G401 (cell line): ENCODE measurements at regions not wholly inside any gene's neighbourhood (a gene's known extent, or its start where the extent isn't known, plus 50 kb on each side); places are given as distances from the start of the nearest gene placed in this dataset.
"Not testable (repeated sequence)": the region's sequence is repeated elsewhere in the genome, so short reads cannot be mapped to it uniquely, and the experiment has no call there.

Experiments
- DNase-seq: peaks from one replicate; pipeline ENCODE4 v3.0.0-alpha.2; 2015; ENCODE audit warnings: low spot score
- in situ Hi-C: cut with HindIII; loops from 2 replicates; pipeline ENCODE4 v1.10.0; 2016; ENCODE audit warnings: low sequenced_read_pairs, mixed read lengths

DNA sequence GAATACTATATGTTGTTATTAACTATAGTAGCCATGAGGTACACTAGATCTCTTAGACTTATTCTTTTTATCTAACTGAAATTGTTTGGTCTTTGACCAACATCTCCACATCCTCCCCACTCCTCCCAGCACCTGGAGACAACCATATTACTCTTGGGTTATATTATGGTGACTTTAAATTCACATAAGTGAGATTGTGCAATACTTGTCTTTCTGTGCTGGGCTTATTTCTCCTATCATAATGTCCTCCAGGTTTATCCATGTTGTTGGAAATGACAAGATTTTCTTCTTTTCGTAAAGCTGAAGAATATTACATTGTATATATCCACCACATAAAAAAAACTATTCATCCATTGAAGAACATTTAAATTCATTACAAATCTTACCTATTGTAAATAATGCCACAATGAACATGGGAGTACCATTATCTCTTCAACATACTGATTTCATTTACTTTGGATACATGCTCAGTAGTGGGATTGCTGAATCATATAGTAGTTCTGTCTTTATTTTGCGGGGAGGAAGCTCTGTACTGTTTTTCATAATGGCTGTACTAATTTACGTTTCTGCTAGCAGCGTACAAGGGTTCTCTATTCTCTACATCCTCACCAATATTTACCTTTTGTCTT, 159.2 kb upstream of the SCN7A start:
- in situ Hi-C loops: no loop called here
- DNase-seq: no peak

DNA sequence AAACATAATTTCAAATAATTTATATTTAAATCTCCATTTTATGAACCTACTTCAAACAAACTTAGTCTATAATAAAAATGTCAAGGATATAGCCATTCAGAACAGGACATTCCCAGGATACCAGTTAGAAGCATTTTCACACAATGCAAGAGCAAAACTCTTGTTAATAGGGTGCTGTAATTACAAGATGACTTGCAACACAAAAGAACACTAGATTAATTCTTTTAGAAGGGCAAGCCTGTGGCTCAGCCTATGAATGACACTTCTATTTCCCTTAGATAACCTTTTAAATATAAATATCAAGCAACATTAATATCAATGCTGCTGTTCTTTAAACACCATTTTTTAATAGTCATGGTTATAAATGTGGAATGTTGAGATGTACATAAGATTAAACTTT, 157.9 kb upstream of the SCN7A start:
- in situ Hi-C loops: no loop called here
- DNase-seq: no peak

DNA sequence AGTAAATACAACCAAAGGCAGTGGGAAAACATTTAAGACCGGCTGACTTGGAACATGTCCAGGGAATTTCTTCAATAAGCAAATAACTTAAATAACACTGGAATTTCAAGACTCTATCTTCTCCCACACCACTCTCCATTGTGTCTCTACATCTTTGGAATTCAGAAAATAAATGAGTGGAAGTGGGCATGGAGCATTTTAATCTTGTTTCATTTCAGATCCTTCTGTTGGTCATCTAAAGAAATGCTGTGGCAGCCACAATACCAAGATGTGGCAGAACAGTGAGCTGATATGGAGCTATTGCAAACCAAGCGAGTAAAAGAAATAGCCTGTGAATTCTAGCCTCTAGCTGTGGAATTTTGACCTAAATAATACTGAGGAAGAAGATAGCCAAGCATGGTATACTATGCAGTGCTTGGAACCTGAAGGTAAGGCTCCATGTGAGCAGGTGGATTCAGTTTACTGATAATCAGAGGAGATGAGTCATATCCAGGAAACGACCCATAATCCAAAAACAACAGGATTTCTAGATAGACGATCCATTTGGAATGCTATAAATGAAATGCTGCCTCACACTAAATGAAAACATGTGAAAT, 157.1 kb upstream of the SCN7A start:
- in situ Hi-C loops: no loop called here

DNA sequence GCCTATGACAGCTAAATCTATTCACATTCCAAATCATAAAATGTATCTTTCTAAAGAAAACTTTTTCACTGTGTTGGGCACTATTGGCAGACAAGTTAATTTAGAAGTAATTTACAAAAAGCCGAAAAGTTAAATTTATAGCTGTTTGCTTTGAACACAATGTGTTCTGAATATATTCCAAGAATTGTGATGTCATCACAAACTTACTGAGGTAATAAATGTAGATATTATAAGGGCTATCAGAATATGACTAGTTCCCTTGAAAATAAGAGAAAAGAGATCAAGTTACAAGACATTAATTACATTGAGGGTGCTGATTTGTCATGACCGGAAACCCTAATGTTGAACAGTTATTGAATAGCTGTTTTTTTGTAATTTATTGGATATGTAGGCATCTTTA, 153.9 kb upstream of the SCN7A start:
- in situ Hi-C loops: no loop called here
- DNase-seq: no peak

More for the DNA sequence above, 157.1 kb upstream of the SCN7A start:
- DNase-seq: peak; percentile 2

DNA sequence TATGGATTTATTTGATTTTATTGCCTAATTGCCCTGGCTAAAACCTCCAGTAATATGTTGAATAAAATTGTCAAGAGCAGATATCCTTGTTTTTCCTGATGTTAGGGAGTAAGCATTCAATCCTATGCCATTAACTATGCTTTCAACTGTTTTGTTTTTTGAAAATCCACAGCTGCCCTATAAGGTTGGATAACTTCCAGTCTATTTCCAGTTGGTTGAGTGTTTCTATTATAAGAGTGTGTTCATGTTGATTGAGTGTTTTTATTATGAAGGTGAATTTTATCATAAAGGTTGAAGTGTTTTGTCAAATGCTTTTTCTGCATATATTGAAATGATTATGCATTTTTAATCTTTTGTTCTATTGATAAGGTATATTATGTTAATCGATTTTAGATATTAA, 149.9 kb upstream of the SCN7A start:
- DNase-seq: no peak

DNA sequence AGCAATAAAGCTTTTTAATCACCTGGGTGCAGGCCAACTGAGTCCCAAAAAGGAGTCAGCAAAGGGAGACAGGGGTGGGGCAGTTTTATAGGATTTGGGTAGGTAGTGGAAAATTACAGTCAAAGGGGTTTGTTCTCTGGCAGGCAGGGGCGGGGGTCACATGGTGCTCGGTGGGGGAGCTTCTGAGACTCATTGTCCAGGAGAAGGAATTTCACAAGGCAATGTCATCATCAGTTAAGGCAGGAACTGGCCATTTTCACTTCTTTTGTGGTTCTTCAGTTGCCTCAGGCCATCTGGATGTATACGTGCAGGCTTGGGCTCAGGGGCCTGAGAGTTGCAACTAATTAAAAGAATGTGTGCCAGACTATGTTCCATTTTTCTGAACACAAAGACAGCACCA, 147.5 kb upstream of the SCN7A start:
- in situ Hi-C loops, DNase-seq: not testable (repeated sequence)

More for the DNA sequence above, 149.9 kb upstream of the SCN7A start:
- in situ Hi-C loops: no loop called here

DNA sequence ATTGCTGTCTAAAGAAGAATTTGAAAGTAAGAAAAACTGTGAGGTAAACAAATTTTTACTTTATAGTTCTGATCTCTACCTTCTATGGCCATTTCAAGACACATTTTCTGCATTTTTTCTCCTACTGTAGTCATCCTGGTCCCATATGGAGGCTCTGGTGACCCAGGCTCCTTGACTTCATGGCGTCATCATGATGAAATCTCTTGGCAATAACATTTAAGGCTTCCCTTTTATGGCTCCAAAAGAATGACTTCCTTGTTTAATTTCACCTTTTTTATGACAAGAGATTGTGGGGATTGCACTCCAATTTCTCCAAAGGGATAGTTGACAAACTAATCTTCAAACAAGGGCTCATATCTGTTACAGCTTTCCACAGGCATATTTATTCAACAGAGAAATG, 143.0 kb upstream of the SCN7A start:
- in situ Hi-C loops: no loop called here
- DNase-seq: no peak

DNA sequence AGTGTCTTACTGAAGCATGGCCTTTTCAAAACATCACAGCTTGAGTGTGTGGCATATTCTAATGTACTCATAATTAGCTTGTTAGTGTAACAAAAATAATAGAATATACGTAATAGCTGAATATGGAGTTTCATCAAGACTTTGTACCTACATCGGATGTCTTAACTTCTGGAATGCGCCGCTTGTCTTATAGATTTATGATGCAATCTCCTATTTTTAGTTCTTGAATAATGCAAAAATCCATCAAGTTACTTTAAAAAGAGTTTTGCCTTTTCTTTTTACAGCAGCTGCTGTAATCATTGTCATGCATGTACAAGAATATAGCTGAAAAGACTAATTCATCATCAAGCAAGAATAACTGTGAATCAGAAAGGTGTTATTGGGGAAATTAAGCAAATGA, 140.7 kb upstream of the SCN7A start:
- in situ Hi-C loops: no loop called here
- DNase-seq: no peak

DNA sequence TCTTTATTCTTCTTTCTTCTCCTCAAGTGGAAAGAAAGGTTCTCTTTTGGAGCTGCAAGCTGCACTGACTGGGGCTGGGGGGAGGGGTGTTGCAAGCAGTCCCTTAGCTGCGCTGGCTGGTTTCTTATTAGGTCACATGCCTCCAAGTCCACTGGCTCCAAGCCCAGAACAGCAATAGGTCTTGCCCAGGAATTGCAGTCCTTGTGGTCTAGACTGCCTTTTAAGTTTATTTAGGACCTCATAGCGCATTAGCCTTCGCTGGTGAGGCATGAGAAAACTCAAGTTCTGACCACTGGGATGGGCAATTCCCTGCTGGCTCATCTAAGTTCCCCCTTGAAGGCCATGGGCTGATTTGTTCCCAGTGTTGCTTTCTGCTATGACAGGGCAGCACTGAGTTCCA, 138.6 kb upstream of the SCN7A start:
- DNase-seq: peak; percentile 3
- in situ Hi-C loops: no loop called here

DNA sequence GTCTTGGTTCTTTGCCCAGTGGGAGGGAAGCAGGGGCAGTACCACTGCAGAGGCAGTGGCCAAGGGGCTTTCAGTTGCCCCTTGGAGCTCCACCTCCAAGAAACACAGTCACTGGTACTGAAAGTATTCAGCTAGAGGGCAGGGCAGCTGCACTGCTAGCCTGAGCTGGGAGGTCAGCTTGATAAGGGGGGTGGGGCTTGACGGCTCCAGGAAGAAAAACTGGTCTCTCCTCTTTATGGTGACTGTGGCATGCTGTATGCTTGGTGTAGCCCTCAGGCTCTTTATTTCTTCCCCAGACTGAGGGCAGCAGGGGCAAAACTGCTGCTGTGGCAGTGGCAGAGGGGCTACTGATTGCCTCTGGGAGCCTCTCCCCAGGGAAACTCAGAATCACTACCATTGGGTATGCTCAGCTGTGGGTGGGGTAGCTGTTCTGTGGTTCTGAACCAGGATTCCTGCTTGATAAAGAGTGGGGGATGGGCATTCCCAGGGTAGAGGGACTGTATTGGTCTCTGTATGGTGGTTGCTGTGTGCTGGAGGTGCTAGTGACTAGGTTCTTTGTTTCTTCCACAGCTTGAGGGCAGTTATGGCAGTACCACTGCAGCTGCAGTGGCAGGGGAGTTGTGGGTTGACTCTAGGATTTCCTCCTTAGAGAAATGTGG, 134.6 kb upstream of the SCN7A start:
- no peak for DNase-seq
- in situ Hi-C loops: no loop called here

DNA sequence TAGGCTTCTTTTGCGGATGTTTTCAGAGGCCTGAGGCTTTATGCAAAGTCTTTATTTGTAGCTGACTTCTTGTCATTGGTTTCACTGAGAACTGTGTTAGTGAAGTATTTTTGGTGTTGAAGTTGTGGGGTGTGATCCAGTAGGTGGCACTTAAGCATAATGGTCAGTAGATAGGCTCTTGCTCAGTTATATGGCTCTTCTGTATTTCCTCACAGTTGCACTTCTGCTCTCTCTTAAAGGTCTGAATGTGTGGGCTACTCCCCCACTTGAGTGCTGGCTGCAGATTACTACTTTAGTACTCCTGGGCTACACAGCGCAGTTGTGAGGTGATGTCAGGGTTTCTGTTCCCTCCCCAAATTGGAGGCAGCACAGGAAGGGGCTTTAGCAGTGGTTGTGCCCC, 133.8 kb upstream of the SCN7A start:
- no peak for DNase-seq
- in situ Hi-C loops: no loop called here

DNA sequence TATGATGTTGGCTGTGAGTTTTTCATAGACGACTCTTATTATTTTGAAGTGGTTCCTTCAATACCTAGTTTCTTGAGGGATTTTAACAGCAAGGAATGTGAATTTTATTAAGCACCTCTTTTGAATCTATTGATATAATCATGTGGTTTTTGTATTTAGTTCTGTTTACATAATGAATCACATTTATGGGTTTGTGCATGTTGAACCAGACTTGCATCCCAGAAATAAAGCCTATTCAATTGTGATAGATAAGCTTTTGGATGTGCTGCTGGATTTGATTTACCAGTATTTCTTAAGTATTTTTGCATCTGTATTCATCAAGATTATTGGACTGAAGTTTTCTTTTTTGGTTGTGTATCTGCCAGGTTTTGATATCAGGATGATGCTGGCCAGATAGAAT, 131.6 kb upstream of the SCN7A start:
- no peak for DNase-seq
- in situ Hi-C loops: no loop called here

DNA sequence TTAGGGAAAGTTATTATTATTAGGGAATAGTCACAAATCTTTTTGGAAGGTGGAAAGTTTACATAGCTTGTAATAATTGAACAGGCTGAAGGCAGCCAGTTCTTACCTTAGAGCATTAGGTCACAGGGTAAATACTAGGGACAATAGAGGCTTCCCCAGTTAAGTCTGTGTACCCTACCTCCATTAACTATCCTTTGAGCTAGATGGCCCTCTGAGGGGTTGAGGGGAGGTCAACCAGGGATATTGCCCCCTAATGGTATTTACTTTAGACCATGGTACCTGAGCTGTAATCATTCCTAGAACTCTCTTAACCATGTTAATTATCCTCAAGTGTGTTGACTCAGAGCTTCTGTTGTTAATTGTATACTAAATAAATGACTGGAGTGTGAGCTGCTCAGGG, 120.5 kb upstream of the SCN7A start:
- in situ Hi-C loops: no loop called here
- DNase-seq: no peak

DNA sequence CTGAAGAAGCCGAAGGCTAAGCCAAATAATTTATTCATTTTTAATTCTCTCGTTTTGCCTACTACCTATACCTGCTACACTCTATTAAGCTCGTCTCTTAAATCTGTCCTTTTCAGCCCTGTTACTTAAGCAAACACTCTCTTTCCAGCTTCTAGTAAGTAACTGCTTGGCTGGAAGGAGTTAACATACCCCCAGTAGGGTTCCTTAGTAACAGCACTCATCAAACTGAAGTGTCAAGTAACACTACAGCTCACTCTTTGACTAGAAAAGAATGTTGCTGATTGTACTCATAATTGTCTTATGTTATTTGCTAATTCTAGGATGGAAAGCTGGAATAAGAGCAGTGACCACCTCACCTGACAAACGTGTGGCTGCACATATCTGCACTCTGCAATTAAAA, 120.0 kb upstream of the SCN7A start:
- in situ Hi-C loops: no loop called here
- DNase-seq: no peak

DNA sequence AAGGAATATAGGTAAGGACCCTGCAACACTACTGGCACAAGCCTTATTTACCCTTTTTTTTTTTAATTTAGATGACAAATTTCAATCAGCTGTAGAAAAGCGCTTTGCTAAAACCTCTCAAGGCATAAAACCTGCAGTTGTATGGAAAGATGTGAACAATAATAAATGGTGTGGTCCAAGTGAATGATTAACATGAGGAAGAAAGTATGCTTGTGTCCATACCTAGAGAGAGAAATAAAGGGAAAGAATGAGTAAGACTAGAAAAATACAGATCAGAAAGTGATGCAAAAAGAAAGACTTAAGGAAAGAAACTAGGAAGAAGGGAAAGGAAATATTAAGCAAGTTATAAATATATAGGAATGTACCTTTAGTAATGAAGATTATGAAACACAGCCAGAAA, 119.2 kb upstream of the SCN7A start:
- no peak for DNase-seq
- in situ Hi-C loops: no loop called here

DNA sequence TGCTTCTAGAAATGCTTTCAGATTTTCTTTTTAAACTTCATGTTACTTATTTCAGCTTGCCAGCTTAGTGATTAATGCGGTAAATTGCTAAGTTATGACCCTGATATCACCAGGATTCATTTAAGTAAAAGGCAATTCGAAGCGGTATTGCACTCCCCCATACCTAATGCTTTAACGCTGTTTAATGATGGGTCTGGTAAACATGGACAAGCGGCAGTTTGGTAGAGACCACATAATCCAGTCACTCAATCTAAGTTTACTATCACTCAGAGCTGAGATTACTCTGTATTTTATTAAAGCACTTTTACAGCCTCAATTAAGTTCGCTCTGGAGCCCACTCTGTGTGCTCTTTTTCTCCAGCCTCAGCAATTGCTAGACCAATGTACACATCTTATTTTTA, 118.2 kb upstream of the SCN7A start:
- in situ Hi-C loops: no loop called here
- DNase-seq: no peak

DNA sequence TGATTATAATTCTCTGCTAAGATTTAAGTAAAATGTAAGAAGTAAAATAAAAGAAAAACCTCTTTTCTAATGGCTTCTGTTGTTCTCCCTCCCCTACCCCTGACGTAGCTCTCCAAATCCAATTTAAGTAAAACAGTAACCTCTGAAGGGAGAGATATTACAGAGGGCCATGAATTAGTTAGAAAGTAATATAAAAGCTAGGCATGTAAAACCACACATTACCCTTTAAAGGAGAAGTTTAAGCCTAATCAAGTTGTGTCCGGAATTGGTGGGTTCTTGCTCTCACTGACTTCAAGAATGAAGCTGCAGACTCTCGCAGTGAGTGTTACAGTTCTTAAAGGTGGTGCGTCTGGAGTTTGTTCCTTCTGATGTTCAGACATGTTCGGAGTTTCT, 116.9 kb upstream of the SCN7A start:
- no peak for DNase-seq
- in situ Hi-C loops: no loop called here

DNA sequence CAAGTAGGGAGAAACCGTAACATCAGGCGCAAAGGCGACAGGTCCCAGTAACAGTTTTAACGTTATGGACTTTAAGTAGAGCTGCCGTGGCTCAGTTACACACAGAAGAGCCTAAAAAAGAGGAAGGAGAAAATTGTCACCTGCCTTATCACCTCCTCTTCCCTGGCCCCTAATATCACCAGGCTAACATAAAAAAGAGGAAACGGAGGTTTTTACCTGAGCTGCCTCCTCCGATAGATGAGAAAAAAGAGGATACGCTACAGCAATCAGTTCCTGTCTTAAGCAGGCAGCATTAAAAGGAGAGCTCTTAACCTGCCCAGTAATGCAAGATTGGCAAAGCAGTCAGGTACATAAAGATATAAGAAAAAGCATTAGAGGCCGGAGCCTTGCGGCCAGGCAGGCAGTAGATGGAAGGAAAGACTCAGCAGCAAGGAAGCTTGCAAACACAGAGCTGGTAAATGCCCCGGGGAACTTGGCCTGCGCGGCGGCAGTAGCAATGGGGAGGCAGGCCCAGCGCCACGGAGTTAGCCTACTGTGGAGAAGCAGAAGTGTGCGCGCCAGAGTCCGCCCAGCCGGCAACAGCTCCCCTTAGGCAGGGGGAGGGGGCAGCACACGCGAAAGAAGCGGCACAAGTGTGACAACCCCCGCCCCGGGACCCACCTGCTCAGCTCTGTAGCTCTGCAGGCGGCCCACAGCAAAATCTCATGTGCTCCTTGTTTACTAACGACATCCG, 116.3 kb upstream of the SCN7A start:
- in situ Hi-C loops: no loop called here
- DNase-seq: peak; percentile 14

DNA sequence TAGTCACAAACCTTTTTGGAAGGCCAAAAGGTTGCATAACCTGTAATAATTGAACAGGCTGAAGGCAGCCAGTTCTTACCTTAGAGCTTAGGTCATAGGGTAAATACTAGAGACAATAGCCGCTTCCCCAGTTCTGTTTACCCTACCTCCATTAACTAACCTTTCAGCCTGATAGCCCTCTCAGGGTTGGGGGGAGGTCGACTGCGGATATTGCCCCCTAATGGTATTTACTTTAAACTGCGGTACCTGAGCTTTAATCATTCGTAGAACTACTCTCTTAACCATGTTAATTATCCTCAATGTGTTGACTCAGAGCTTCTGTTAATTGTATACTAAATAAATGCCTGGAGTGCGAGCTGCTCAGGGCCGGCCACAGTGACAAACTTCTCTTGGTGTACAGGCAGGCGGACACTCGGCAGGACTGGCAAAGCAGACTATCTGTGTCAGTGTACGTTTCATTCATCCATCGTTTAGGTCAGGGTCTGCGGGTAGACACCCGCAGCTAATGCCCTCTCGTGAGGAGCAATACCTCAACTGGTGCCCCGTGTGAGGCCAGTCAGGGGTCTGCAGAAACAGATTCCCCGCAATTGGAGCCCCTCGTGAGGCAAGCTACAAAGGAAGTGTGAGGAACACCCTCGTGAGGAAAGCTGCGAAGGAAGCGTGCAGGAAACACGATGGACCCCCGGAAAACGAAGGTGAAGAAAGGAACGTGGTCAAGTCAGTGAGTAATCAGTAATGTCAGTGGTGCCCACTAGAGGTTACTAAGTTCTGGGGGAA, 115.3 kb upstream of the SCN7A start:
- no peak for DNase-seq
- in situ Hi-C loops: no loop called here

DNA sequence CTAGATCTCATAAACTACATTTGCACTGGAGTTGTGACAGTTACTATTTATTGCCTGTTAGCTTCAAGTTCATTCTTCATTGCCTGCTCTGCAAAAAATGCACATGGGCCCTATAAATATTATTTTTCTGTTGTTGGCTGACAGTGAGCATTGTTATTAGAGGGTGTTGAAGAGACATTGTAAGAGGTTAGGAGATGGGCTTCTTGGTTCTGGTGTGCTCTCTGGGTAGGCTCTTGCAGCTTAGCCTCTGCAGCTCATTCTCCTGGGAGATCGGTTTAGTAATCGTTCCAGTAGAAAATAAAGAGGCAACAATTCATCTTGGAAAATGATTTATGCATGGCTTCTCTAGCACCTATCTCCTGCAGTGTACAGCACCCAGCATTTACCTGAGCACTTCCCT, 113.8 kb upstream of the SCN7A start:
- DNase-seq: no peak
- in situ Hi-C loops: no loop called here
